ENCODE measurements at regions not wholly inside any gene's neighbourhood (a gene's known extent, or its start where the extent isn't known, plus 50 kb on each side); places are given as distances from the start of the nearest gene placed in this dataset.

GRCh38 chr14:62015243-62015642 is 253.0 kb downstream of the SNAPC1 start:
- DNase-seq (ENCODE audit: low spot score) = no peak

DNA sequence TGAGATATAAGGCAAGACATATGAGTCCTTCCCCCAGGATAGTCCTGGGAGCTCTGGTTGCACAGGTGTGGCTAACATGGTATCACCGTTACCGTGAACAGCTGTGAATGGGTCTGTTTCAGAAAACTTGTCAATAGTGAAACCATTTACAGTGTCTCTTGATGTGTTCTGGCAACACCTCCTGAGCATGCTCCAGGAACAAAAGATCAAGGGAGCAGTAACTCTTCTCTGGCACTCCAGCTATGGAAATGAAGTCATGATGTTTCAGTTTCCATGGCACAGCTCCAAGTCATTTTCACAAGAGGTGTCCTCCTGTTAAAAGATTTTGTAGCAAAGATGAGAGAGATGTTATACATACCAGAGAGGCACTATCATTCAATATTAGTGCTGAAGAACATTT is 253.7 kb downstream of the SNAPC1 start:
- DNase-seq (ENCODE audit: low spot score) = no peak

GRCh38 chr14:62017651-62018230 is 255.5 kb downstream of the SNAPC1 start:
- no peak for DNase-seq (ENCODE audit: low spot score)

DNA sequence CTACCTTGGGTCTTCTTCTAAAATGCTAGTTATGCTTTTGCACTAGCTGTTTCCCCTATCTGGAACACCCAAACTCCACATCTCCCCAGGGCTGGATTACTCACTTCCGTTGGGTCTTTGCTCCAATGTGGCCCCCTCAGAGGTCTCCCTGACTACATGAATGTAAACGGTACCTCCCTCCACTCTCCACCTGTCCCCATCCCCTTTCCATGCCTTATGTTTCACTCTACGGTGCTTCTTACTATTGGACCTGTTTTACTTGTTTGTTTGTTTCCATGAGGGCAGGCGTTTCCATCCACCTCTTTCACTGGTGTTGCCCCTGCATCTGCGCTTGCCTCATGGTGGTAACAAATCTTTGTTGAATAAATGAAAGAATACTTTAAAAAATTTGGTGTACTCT is 256.4 kb downstream of the SNAPC1 start:
- DNase-seq (ENCODE audit: low spot score) = no peak

GRCh38 chr14:62027958-62028357 is 265.7 kb downstream of the SNAPC1 start:
- DNase-seq (ENCODE audit: low spot score) = no peak

- no peak for DNase-seq (ENCODE audit: low spot score)
Observed at GRCh38 chr14:62029569-62029924, 267.3 kb downstream of the SNAPC1 start.

- no peak for DNase-seq (ENCODE audit: low spot score)
Observed at GRCh38 chr14:62030387-62030786, 268.2 kb downstream of the SNAPC1 start.

DNA sequence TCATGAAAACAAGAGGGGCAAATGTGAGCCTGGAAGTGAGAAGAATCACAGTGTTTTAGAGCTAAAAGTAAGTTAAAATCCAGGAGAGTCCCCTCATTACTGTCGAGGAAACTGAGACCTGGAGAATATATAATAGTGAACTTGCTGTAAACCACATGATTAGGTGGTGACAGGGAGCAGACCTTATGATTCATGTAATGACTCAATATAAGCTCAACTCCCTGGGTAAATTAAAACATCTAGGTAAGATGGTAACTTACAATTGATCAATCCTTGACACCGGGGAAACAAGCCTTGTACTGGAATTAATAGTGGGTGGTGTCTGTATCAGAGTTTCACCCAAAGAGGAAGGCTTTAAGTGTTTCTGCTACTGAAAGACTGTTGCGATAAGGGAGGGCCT is 269.3 kb downstream of the SNAPC1 start:
- no peak for DNase-seq (ENCODE audit: low spot score)

- no peak for DNase-seq (ENCODE audit: low spot score)
Observed at GRCh38 chr14:62053188-62053587, 291.0 kb downstream of the SNAPC1 start.

- DNase-seq (ENCODE audit: low spot score) = no peak
Observed at GRCh38 chr14:62056789-62057188, 294.6 kb downstream of the SNAPC1 start.

GRCh38 chr14:62062645-62063044 is 300.4 kb downstream of the SNAPC1 start:
- no peak for DNase-seq (ENCODE audit: low spot score)

- no peak for DNase-seq (ENCODE audit: low spot score)
Observed at GRCh38 chr14:62064751-62065323, 302.6 kb downstream of the SNAPC1 start.

DNA sequence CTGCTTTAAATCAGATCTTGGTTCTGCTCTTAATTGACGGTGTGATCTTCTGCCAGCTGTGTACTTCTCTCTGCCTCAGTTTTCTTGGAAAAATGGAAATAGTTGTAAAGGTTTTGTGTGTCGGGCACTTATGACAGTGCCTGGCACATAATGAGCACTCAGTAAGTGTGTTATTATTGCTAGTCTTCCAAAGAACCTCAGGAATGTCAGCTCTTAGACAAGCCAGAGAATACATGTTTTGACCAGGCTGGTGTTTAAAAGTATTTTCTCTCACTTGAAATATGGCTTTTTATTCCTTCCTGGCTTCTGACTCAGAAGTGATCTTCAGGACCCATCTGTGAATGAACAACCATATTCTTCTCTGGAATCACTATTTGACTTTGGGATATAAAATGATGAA is 304.1 kb downstream of the SNAPC1 start:
- no peak for DNase-seq (ENCODE audit: low spot score)

DNA sequence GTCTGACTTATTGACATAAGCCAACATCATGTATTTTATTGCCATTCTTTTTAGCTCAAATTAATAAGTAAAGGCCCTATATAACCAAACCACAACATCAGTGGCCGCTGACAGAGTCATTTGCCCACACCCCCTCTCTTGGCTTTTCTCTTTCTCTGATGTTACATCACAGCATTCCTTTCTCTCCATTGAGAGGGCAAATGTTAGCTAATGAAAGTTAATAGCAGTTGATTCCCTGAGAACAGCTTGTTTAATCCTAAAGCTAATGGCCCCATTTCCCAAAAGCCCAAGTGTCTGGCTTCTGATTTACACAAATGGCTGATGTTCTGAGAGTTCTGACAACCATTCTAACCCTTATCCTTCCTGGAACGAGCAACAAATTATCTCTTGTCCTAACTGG is 308.8 kb downstream of the SNAPC1 start:
- DNase-seq (ENCODE audit: low spot score) = no peak

DNA sequence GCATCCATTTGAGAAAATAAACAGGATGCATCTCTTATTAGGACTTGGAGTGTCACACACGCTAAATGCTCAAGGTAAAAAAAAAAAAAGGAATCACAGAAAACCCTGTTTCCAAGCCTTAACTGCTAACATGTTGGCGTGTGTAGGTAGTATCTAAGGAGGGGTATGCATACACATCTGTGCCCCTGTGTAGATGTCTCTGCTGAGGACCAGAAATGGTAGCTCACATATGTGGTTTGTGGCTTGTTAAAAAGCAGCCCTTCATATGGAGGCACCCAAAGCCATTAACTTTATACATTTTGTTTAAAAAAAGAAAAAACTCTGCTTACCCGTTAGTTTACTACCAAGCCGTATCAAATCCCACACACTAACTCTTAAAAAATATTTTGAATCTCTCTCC is 314.1 kb downstream of the SNAPC1 start:
- DNase-seq (ENCODE audit: low spot score) = no peak

GRCh38 chr14:62076825-62077605 is 314.8 kb downstream of the SNAPC1 start:
- no peak for DNase-seq (ENCODE audit: low spot score)

DNA sequence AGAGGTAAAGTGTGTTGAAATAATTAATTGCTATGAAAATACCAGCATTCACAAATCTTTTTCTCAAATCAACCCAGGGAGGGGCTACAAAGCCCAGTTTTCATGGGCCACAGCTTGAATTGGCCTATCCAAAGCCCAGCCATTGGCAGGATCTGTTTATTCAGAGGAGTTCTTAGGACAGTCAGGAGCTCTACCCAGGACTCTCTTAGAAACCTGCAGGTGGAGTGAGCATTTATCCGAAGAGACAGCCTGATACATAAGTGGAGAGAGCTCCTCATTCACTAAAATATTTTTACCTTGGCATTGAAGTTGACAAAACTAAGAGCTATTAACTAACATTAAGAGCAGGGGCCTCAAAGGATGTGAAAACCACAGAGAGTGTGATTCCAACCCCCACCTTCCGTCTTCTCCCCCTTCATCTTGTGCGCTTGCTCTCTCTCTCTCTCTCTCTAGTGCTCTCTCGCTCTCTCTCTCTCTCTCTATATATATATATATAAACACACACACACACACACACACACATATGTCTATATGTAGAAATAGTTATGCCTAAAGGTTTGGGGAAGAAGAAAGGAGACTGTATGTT is 315.5 kb downstream of the SNAPC1 start:
- DNase-seq (ENCODE audit: low spot score) = peak; percentile 26

GRCh38 chr14:62079038-62079437 is 316.8 kb downstream of the SNAPC1 start:
- no peak for DNase-seq (ENCODE audit: low spot score)

GRCh38 chr14:62081012-62081612 is 318.9 kb downstream of the SNAPC1 start:
- DNase-seq (ENCODE audit: low spot score) = no peak

- no peak for DNase-seq (ENCODE audit: low spot score)
Observed at GRCh38 chr14:62081951-62082350, 319.7 kb downstream of the SNAPC1 start.

- no peak for DNase-seq (ENCODE audit: low spot score)
Observed at GRCh38 chr14:62082779-62083178, 320.6 kb downstream of the SNAPC1 start.

DNA sequence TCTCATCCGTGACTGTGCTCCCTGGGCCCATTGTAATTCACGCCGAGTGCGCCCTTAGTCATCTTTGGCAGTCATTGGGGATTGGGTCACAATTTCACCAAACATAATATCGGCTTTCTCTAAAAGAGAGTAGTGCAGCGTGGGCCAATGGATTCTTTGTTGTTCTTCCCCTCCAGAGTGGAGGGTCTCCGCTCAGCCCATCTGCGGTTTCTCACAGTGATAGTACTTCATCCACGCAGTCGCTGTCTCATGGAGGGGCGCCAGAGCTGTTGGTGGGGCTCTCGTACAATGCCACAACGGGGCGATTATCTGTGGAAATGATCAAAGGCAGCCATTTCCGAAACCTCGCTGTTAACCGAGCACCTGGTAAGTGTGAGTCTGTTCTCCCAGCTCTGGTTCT is 321.8 kb downstream of the SNAPC1 start:
- DNase-seq (ENCODE audit: low spot score) = no peak

DNA sequence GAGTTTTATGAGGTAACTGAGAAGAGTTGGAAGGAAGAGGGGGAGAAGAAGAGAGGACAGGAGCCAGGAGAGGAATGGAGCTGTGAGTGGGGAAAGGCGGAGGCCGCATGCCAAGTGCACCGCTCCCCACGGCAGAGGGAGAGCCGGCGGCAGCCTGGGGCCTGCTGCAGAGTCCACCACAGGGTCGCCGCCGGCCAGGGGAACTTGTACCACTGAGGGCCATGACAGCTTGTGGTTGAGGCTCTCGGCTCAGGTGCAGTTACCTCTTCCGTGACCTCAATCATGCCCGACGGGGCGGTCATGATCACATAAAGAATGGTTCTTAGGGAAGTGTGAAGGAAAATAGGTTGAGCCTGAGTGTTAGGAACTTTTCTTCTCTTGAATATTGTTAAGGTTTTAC is 325.0 kb downstream of the SNAPC1 start:
- DNase-seq (ENCODE audit: low spot score) = no peak

Data from CD4-positive, alpha-beta T cell treated with Interleukin-15 for 4 hours (primary cell).